Activated naive CD4-positive, alpha-beta T cell treated with anti-CD3 and anti-CD28 coated beads for 36 hours (primary cell): ENCODE measurements at regions not wholly inside any gene's neighbourhood (a gene's known extent, or its start where the extent isn't known, plus 50 kb on each side); places are given as distances from the start of the nearest gene placed in this dataset.

ENCODE experiments used
- CTCF ChIA-PET: fragments of 350-600 bp; sonication (Branson Sonifier 250); formaldehyde crosslinking; loops from one replicate; lab custom pipeline; 2021; ENCODE audit warnings: antibody characterized with exemption; lab: Charles Lee
- DNase-seq: peaks from one replicate; pipeline ENCODE4 v3.0.0-alpha.2; 2020
- H3K27ac Mint-ChIP-seq: one replicate; pipeline ENCODE4 v1.8.0; 2021; ENCODE audit warnings: mild to moderate bottlenecking, mixed read lengths
- H3K27me3 Mint-ChIP-seq: one replicate; pipeline ENCODE4 v1.8.0; 2021; ENCODE audit warnings: low read depth, mixed read lengths
- H3K36me3 Mint-ChIP-seq: one replicate; pipeline ENCODE4 v1.8.0; 2021; ENCODE audit warnings: low read depth, mixed read lengths
- H3K4me1 Mint-ChIP-seq: one replicate; pipeline ENCODE4 v1.8.0; 2021; ENCODE audit warnings: low read depth, mixed read lengths
- H3K4me3 Mint-ChIP-seq: one replicate; pipeline ENCODE4 v1.8.0; 2021; ENCODE audit warnings: mild to moderate bottlenecking, moderate library complexity, mixed read lengths
- H3K9me3 Mint-ChIP-seq: one replicate; pipeline ENCODE4 v1.8.0; 2021; ENCODE audit warnings: mixed read lengths
- intact Hi-C: fragments of 100-400 bp; cut with micrococcal nuclease; formaldehyde crosslinking; loops from one replicate; pipeline ENCODE4 v1.15.1; 2023

DNA sequence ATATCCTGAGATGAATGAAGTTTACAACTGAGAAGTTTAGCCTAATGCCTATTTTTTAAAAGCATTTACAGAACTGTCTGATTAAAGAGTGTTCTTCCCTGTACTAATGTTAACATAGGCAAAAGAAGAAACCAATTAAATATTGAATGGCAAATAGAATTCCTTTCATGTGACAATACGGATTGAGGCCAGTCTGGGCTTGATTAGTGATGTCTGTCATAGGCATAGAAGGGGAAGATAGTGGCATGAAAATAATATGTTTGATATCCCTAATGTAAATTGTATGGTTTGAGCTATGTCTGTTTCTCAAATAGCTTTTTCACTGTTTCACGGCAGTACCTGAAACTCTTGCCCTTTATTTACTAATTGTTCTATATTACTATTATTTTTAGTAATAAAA, 443.1 kb upstream of the CLINT1 start:
- no peak for DNase-seq
- Mint-ChIP-seq H3K27ac (no peak overlapping the region), H3K4me3 (no peak overlapping the region), H3K4me1 (no peaks in the 10 kb centered on the region), H3K9me3 (peaks cover 1% of the 10 kb centered on the region), H3K36me3 (peaks cover 1% of the 10 kb centered on the region), H3K27me3 (no peaks in the 10 kb centered on the region)
- CTCF ChIA-PET: no interaction called here
- intact Hi-C loops: no loop called here

- Mint-ChIP-seq H3K4me1 (no peaks in the 10 kb centered on the region), H3K9me3 (peaks cover 6% of the 10 kb centered on the region), H3K4me3 (no peak overlapping the region), H3K27ac (no peak overlapping the region), H3K36me3 (peaks cover 2% of the 10 kb centered on the region), H3K27me3 (no peaks in the 10 kb centered on the region)
- intact Hi-C loops: no loop called here
- no peak for DNase-seq
- CTCF ChIA-PET: no interaction called here
Observed at GRCh38 chr5:158301186-158301585, 442.2 kb upstream of the CLINT1 start.

- CTCF ChIA-PET: no interaction called here
- H3K36me3 Mint-ChIP-seq: peaks cover 2% of the 10 kb centered on the region
- H3K4me1 Mint-ChIP-seq: no peaks in the 10 kb centered on the region
- intact Hi-C loops: no loop called here
- peaks cover 6% of the 10 kb centered on the region for H3K9me3 Mint-ChIP-seq
- H3K27me3 Mint-ChIP-seq: no peaks in the 10 kb centered on the region
- no peak overlapping the region for H3K27ac Mint-ChIP-seq
- DNase-seq: no peak
- no peak overlapping the region for H3K4me3 Mint-ChIP-seq
Observed at GRCh38 chr5:158300256-158300655, 441.3 kb upstream of the CLINT1 start.

DNA sequence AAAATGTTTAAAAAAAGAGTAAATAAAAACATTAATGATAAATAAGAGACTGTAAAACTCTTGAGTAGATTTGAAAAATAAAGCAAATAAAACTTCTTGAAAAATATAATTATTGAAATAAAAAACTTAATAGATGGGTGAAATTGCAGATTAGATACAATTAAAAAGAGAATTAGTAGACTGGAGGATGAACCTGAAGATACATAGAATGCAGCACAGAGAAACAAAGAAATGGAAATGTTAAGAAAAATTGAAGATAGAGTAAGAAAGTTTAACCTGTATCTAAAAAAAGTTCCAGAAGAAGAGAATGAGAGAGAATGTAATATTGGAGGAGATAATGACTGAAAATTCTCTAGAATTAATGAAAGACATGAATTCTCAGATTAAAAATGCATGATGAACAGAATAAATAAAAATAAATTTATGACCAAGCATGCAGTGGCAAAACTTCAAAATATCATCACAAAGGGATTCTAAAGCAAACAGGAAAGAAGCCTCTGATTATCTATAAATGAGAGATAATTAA, 438.1 kb upstream of the CLINT1 start:
- Mint-ChIP-seq H3K4me3 (no peak overlapping the region), H3K27me3 (no peaks in the 10 kb centered on the region), H3K36me3 (peaks cover 2% of the 10 kb centered on the region), H3K27ac (no peak overlapping the region), H3K9me3 (peaks cover 9% of the 10 kb centered on the region), H3K4me1 (no peaks in the 10 kb centered on the region)
- CTCF ChIA-PET: no interaction called here
- intact Hi-C loops: no loop called here
- DNase-seq: no peak

GRCh38 chr5:158294701-158295100, 435.8 kb upstream of the CLINT1 start:
- H3K9me3 Mint-ChIP-seq: peaks cover 9% of the 10 kb centered on the region
- H3K27me3 Mint-ChIP-seq: no peaks in the 10 kb centered on the region
- no peak overlapping the region for H3K27ac Mint-ChIP-seq
- intact Hi-C loops: no loop called here
- no peak overlapping the region for H3K4me3 Mint-ChIP-seq
- CTCF ChIA-PET: no interaction called here
- DNase-seq: no peak
- peaks cover 2% of the 10 kb centered on the region for H3K36me3 Mint-ChIP-seq
- no peaks in the 10 kb centered on the region for H3K4me1 Mint-ChIP-seq

- H3K27ac Mint-ChIP-seq: no peak overlapping the region
- H3K4me3 Mint-ChIP-seq: no peak overlapping the region
- peaks cover 9% of the 10 kb centered on the region for H3K9me3 Mint-ChIP-seq
- DNase-seq: no peak
- intact Hi-C loops: no loop called here
- CTCF ChIA-PET: no interaction called here
- no peaks in the 10 kb centered on the region for H3K4me1 Mint-ChIP-seq
- peaks cover 2% of the 10 kb centered on the region for H3K36me3 Mint-ChIP-seq
- H3K27me3 Mint-ChIP-seq: no peaks in the 10 kb centered on the region
Observed at GRCh38 chr5:158292981-158293380, 434.0 kb upstream of the CLINT1 start.

GRCh38 chr5:158289967-158290366, 431.0 kb upstream of the CLINT1 start:
- no peak for DNase-seq
- H3K4me3 Mint-ChIP-seq: no peak overlapping the region
- H3K27me3 Mint-ChIP-seq: no peaks in the 10 kb centered on the region
- CTCF ChIA-PET: no interaction called here
- no peak overlapping the region for H3K27ac Mint-ChIP-seq
- peaks cover 4% of the 10 kb centered on the region for H3K9me3 Mint-ChIP-seq
- intact Hi-C loops: no loop called here
- no peaks in the 10 kb centered on the region for H3K36me3 Mint-ChIP-seq
- H3K4me1 Mint-ChIP-seq: no peaks in the 10 kb centered on the region

GRCh38 chr5:158288272-158288657, 429.3 kb upstream of the CLINT1 start:
- Mint-ChIP-seq H3K4me3 (no peak overlapping the region), H3K27me3 (no peaks in the 10 kb centered on the region), H3K36me3 (no peaks in the 10 kb centered on the region), H3K27ac (no peak overlapping the region), H3K4me1 (no peaks in the 10 kb centered on the region), H3K9me3 (peaks cover 1% of the 10 kb centered on the region)
- CTCF ChIA-PET: no interaction called here
- no peak for DNase-seq
- intact Hi-C loops: no loop called here

GRCh38 chr5:158287643-158288271, 428.8 kb upstream of the CLINT1 start:
- Mint-ChIP-seq H3K4me3 (no peak overlapping the region), H3K9me3 (no peaks in the 10 kb centered on the region), H3K27me3 (no peaks in the 10 kb centered on the region), H3K36me3 (no peaks in the 10 kb centered on the region), H3K4me1 (no peaks in the 10 kb centered on the region), H3K27ac (no peak overlapping the region)
- DNase-seq: no peak
- CTCF ChIA-PET: interaction anchor here (0.6 kb wide), 1 partner anchor 106 kb away, joined by 3 read pairs; no protein-coding TSS in a partner anchor
- intact Hi-C loops: no loop called here

- no peak overlapping the region for H3K4me3 Mint-ChIP-seq
- no peaks in the 10 kb centered on the region for H3K4me1 Mint-ChIP-seq
- no peak overlapping the region for H3K27ac Mint-ChIP-seq
Observed at GRCh38 chr5:158286827-158287226, 427.9 kb upstream of the CLINT1 start.

DNA sequence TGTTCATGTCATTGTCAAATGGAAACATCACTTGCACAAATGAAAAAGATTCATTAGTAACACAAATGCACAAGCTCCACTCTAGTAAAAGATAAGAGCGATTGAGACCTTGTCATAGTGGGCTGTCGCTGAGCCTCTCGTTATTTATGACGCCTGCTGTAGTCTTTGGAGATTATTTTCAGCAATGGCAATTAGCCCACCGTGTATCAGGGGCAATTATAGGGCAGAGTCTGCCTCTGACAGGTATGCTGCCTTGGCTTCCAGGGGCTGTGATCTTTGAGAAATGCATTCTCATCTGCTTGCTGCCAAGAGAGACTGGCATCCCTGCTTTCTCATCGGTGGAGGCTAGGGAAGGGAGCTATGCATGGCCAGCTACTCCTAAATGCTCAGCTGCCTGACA, 426.8 kb upstream of the CLINT1 start:
- Mint-ChIP-seq H3K4me1 (no peaks in the 10 kb centered on the region), H3K4me3 (no peak overlapping the region), H3K36me3 (no peaks in the 10 kb centered on the region), H3K27me3 (no peaks in the 10 kb centered on the region), H3K9me3 (no peaks in the 10 kb centered on the region), H3K27ac (no peak overlapping the region)
- CTCF ChIA-PET: no interaction called here
- intact Hi-C loops: no loop called here
- no peak for DNase-seq

More at GRCh38 chr5:158286827-158287226, 427.9 kb upstream of the CLINT1 start:
- no peaks in the 10 kb centered on the region for H3K36me3 Mint-ChIP-seq
- intact Hi-C loops: no loop called here
- CTCF ChIA-PET: interaction anchor here (0.6 kb wide), 1 partner anchor 107 kb away, joined by 3 read pairs; no protein-coding TSS in a partner anchor
- H3K27me3 Mint-ChIP-seq: no peaks in the 10 kb centered on the region
- H3K9me3 Mint-ChIP-seq: no peaks in the 10 kb centered on the region
- no peak for DNase-seq

DNA sequence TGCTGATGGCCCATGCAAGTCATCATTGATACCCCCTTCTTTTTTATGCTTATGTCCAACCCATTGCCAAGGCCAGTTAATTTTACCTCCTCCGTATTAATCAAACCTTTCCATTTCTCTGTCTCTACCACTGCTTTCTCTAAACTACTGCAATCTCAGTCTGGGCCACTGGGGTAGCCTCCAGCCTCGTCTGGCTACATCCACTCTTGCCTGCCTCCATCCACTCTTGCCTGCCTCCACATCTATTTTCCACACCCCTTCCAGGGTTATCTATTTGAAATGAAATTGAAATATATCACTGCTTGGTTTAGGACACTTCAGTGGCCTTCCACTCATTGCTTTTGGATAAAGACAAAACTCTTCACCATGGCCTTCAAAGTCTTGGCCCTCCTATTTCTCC, 425.3 kb upstream of the CLINT1 start:
- Mint-ChIP-seq H3K36me3 (no peaks in the 10 kb centered on the region), H3K27me3 (no peaks in the 10 kb centered on the region), H3K27ac (no peak overlapping the region), H3K4me1 (no peaks in the 10 kb centered on the region), H3K4me3 (no peak overlapping the region), H3K9me3 (no peaks in the 10 kb centered on the region)
- CTCF ChIA-PET: no interaction called here
- no peak for DNase-seq
- intact Hi-C loops: no loop called here

DNA sequence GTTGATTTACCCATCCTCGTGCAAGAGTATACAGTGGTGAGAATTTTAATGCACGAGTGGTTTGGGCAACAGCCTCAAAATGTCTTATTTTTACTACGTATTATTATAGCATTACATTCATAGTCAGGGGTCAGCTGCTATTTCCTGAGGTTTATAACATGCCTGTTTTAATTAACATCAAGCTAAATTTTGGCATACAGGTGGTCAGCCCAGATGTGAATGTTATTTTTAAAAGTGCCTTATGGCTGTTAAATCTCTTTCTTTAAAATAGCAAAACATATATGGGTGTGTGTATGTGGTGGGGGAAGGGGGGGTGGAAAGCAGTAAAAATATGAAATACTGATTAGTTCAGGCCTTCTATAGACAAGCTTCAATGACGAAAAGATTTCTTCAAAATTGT, 424.5 kb upstream of the CLINT1 start:
- Mint-ChIP-seq H3K36me3 (no peaks in the 10 kb centered on the region), H3K4me1 (no peaks in the 10 kb centered on the region), H3K4me3 (no peak overlapping the region), H3K27me3 (no peaks in the 10 kb centered on the region), H3K9me3 (no peaks in the 10 kb centered on the region), H3K27ac (no peak overlapping the region)
- intact Hi-C loops: no loop called here
- CTCF ChIA-PET: no interaction called here
- no peak for DNase-seq
